ENCODE measurements at regions not wholly inside any gene's neighbourhood (a gene's known extent, or its start where the extent isn't known, plus 50 kb on each side); places are given as distances from the start of the nearest gene placed in this dataset.
"Not testable (repeated sequence)": the region's sequence is repeated elsewhere in the genome, so short reads cannot be mapped to it uniquely, and the experiment has no call there.

GRCh38 chr3:194250098-194251002, 100.8 kb downstream of the CPN2 start:
- DNase-seq = no peak

GRCh38 chr3:194251007-194251406, 100.1 kb downstream of the CPN2 start:
- no peak for DNase-seq

- DNase-seq = no peak
Observed at GRCh38 chr3:194251461-194251860, 99.7 kb downstream of the CPN2 start.

- DNase-seq = no peak
Observed at GRCh38 chr3:194251891-194252560, 99.1 kb downstream of the CPN2 start.

- no peak for DNase-seq
Observed at GRCh38 chr3:194253270-194253669, 97.9 kb downstream of the CPN2 start.

GRCh38 chr3:194254040-194254439, 97.1 kb downstream of the CPN2 start:
- no peak for DNase-seq

- DNase-seq = no peak
Observed at GRCh38 chr3:194255252-194256039, 95.7 kb downstream of the CPN2 start.

GRCh38 chr3:194256040-194256945, 94.8 kb downstream of the CPN2 start:
- no peak for DNase-seq

- DNase-seq = no peak
Observed at GRCh38 chr3:194257151-194257621, 93.9 kb downstream of the CPN2 start.

- no peak for DNase-seq
Observed at GRCh38 chr3:194257916-194258668, 93.0 kb downstream of the CPN2 start.

GRCh38 chr3:194259982-194260766, 91.0 kb downstream of the CPN2 start:
- no peak for DNase-seq

- no peak for DNase-seq
Observed at GRCh38 chr3:194261581-194262063, 89.5 kb downstream of the CPN2 start.

- no peak for DNase-seq
Observed at GRCh38 chr3:194262176-194262924, 88.8 kb downstream of the CPN2 start.

GRCh38 chr3:194262925-194263305, 88.2 kb downstream of the CPN2 start:
- no peak for DNase-seq

- not testable (repeated sequence) for DNase-seq
Observed at GRCh38 chr3:194264631-194265504, 86.3 kb downstream of the CPN2 start.

GRCh38 chr3:194265505-194265892, 85.6 kb downstream of the CPN2 start:
- DNase-seq = peak; percentile 50

GRCh38 chr3:194265996-194266964, 84.8 kb downstream of the CPN2 start:
- no peak for DNase-seq
